GM12872 (cell line): ENCODE measurements at regions not wholly inside any gene's neighbourhood (a gene's known extent, or its start where the extent isn't known, plus 50 kb on each side); places are given as distances from the start of the nearest gene placed in this dataset.

Source experiments
- CTCF ChIP-seq: IDR thresholded peaks from 3 replicates; pipeline ENCODE4 v1.5.1; 2011; ENCODE audit warnings: low read depth, mild to moderate bottlenecking, low read length, moderate library complexity; ENCODE audit not compliant: insufficient read depth

GRCh38 chr2:111716905-111717775 is 166.9 kb downstream of the ANAPC1 start:
- no peak for TF ChIP-seq CTCF
